Activated CD8-positive, alpha-beta memory T cell treated with anti-CD3 and anti-CD28 coated beads, Interleukin-2, amount 50 U/mL, for 1 hour (primary cell): ENCODE measurements at regions not wholly inside any gene's neighbourhood (a gene's known extent, or its start where the extent isn't known, plus 50 kb on each side); places are given as distances from the start of the nearest gene placed in this dataset.

Source experiments
- DNase-seq: peaks from one replicate; pipeline ENCODE4 v3.0.0-alpha.2; 2020; ENCODE audit errors: extremely low read depth

DNA sequence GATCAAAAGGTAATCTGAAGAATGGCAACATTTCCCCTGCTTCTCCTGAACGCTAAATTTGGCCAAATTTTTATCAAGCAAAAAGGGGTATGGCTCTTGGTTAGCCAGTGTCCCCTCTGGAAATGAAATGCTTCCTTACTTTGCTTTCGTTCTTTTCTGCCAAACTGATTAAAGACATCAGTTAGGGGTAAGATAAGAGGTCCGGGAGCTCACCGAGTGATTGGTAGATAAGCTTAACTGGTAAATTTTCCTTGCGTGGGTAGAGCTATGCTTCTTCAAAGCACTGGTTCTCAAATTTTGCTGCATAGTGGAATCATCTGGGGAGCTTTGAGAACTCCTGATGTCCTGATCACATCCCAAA, 62.7 kb upstream of the MAPRE2 start:
- no peak for DNase-seq

DNA sequence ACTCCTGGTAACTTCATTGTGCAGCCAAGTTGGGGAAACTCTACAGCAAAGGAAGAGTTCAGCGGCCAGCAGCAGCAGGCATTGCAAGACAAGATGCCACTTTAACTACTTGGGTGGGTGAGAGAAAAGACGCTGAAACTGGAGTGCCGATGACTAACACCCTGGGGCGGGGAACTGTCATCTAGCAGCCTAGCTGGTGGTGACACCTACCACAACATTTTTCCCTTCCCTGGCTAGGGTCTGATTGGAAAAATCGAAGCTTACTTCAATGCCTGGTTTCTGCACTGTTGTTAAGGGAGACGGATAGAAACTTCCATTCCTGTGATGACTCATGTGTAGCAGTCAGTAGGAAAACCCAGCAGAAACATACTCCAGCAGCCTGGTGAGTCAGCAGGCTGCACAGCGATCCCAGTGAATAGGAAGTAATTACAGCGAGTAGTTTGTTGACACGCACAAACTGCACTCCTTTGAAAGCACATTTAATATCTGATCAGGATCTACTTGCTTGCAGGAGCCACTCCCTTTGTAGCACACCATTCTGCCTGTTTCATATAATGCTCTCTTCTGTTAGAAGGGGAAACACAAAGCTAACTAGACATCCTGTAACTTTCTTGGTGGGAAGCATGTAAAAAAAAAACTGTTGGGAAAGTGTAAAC, 62.1 kb upstream of the MAPRE2 start:
- DNase-seq, result peak; percentile 66

DNA sequence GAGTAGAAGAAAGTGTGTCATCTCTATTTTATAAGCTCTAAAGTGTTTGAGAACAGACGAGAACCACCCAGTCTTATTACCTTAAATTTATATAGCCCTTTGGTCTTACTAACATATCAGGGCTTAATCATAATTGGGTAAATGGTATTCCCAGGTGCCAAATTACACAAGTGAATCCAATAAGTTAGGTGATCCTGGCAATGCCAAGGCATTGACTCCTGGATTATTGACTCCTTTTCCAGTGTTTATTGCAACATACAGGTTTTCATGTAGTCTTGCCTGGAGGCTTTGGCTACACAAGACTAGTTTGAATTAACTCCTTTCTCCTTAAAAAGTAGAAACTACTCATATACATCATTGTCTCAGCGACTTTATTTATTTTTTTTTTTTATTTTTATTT, 59.7 kb upstream of the MAPRE2 start:
- no peak for DNase-seq

- no peak for DNase-seq
Observed at GRCh38 chr18:34985963-34986362, 55.2 kb upstream of the MAPRE2 start.

DNA sequence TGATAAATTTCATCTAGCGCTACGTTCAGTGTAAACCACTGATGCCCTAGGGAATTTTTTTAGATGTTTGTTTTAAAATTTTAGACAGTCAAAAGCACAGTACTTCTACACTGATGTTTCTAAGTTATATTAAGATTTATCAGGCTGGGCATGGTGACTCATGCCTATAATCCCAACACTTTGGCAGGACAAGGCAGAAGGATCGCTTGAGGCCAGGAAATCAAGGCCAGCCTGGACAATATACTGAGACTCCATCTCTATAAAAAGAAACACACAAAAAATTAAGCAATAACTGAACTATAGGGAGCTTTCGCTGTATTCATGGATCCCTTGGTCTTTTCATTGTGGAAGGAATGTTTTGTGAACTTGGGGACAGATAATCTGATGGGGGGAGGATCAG, 50.6 kb upstream of the MAPRE2 start:
- DNase-seq, result no peak

DNA sequence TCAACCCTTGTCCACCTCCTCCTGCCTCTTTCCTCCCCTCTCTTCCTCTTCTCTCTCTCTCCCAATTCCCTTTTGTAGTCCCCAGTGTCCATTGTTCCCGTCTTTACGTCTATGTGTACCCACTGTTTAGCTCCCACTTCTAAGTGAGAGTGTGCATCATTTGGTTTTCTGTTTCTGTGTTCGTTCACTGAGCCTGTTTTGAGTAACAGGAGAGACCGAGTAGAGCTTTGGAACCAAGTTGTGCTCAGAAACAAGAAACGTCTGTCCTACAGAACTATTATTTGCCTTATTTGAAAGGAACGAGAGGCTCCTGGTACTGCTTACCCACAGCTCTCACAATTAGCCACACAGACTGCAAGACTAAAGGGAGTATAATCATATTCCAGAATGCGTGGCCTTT, 50.1 kb upstream of the MAPRE2 start:
- no peak for DNase-seq
